ENCODE measurements at regions not wholly inside any gene's neighbourhood (a gene's known extent, or its start where the extent isn't known, plus 50 kb on each side); places are given as distances from the start of the nearest gene placed in this dataset.

- WGBS, 3 donors = 72 to 81% (median 73%) methylated on average over 6 of the region's 6 CpGs
These were observed 257.6 kb downstream of the NFATC2 start for GRCh38 chr20:51284871-51285270.

GRCh38 chr20:51284176-51284575 lies 258.3 kb downstream of the NFATC2 start:
- WGBS, 3 donors = 55 to 74% (median 59%) methylated on average over 1 of the region's 1 CpG
- no peaks in the 10 kb centered on the region for H3K9me3 ChIP-seq
- H3K36me3 ChIP-seq = no peaks in the 10 kb centered on the region
- H3K27ac ChIP-seq = no peak overlapping the region
- H3K4me3 ChIP-seq = no peak overlapping the region
- intact Hi-C loops (cut with DNase I) = no loop called here
- H3K4me1 ChIP-seq (ENCODE audit: insufficient read depth) = no peaks in the 10 kb centered on the region
- no peak for TF ChIP-seq EP300 (IDR thresholded peaks at IDR 0.05)
- no peak for TF ChIP-seq CTCF (IDR thresholded peaks at IDR 0.05)
- no peak for TF ChIP-seq POLR2A (IDR thresholded peaks at IDR 0.05)
- no peaks in the 10 kb centered on the region for H3K27me3 ChIP-seq
- DNase-seq = no peak

More at GRCh38 chr20:51284871-51285270, 257.6 kb downstream of the NFATC2 start:
- DNase-seq = no peak
- intact Hi-C loops (cut with DNase I) = no loop called here
- Histone ChIP-seq H3K4me1 (ENCODE audit: insufficient read depth) (no peaks in the 10 kb centered on the region), H3K27ac (no peak overlapping the region), H3K36me3 (no peaks in the 10 kb centered on the region), H3K4me3 (no peak overlapping the region), H3K9me3 (no peaks in the 10 kb centered on the region), H3K27me3 (no peaks in the 10 kb centered on the region)
- TF ChIP-seq EP300 (IDR thresholded peaks at IDR 0.05) (no peak), POLR2A (IDR thresholded peaks at IDR 0.05) (no peak), CTCF (IDR thresholded peaks at IDR 0.05) (no peak)

- no peaks in the 10 kb centered on the region for H3K36me3 ChIP-seq
- no peak overlapping the region for H3K27ac ChIP-seq
- no peaks in the 10 kb centered on the region for H3K4me1 ChIP-seq (ENCODE audit: insufficient read depth)
- no peaks in the 10 kb centered on the region for H3K9me3 ChIP-seq
- DNase-seq = no peak
- TF ChIP-seq POLR2A (IDR thresholded peaks at IDR 0.05) (no peak), EP300 (IDR thresholded peaks at IDR 0.05) (no peak)
- H3K4me3 ChIP-seq = no peak overlapping the region
- no peaks in the 10 kb centered on the region for H3K27me3 ChIP-seq
- WGBS, 3 donors = 85 to 89% (median 89%) methylated on average over 5 of the region's 5 CpGs
- intact Hi-C loops (cut with DNase I) = no loop called here
These were observed 258.6 kb upstream of the KCNG1 start for GRCh38 chr20:51281521-51281920.

- H3K27me3 ChIP-seq = no peaks in the 10 kb centered on the region
- H3K27ac ChIP-seq = no peak overlapping the region
- H3K36me3 ChIP-seq = no peaks in the 10 kb centered on the region
- TF ChIP-seq POLR2A (IDR thresholded peaks at IDR 0.05) (no peak), CTCF (IDR thresholded peaks at IDR 0.05) (no peak), EP300 (IDR thresholded peaks at IDR 0.05) (no peak)
- no peaks in the 10 kb centered on the region for H3K9me3 ChIP-seq
- H3K4me3 ChIP-seq = no peak overlapping the region
- 78 to 83% (median 79%) methylated on average over 6 of the region's 6 CpGs for WGBS, 3 donors
- intact Hi-C loops (cut with DNase I) = no loop called here
- no peaks in the 10 kb centered on the region for H3K4me1 ChIP-seq (ENCODE audit: insufficient read depth)
- no peak for DNase-seq
These were observed 257.1 kb upstream of the KCNG1 start for GRCh38 chr20:51280047-51280446.

GRCh38 chr20:51277961-51278360 lies 255.1 kb upstream of the KCNG1 start:
- intact Hi-C loops (cut with DNase I) = no loop called here
- no peaks in the 10 kb centered on the region for H3K27me3 ChIP-seq
- WGBS, 3 donors = 82 to 86% (median 84%) methylated on average over 4 of the region's 4 CpGs

More at GRCh38 chr20:51277961-51278360, 255.1 kb upstream of the KCNG1 start:
- no peaks in the 10 kb centered on the region for H3K36me3 ChIP-seq
- TF ChIP-seq EP300 (IDR thresholded peaks at IDR 0.05) = no peak
- TF ChIP-seq CTCF (IDR thresholded peaks at IDR 0.05) = no peak
- no peak for TF ChIP-seq POLR2A (IDR thresholded peaks at IDR 0.05)
- no peak overlapping the region for H3K27ac ChIP-seq
- no peaks in the 10 kb centered on the region for H3K9me3 ChIP-seq
- H3K4me1 ChIP-seq (ENCODE audit: insufficient read depth) = no peaks in the 10 kb centered on the region
- no peak for DNase-seq
- no peak overlapping the region for H3K4me3 ChIP-seq
